ENCODE measurements at regions not wholly inside any gene's neighbourhood (a gene's known extent, or its start where the extent isn't known, plus 50 kb on each side); places are given as distances from the start of the nearest gene placed in this dataset.

- H3K27me3 ChIP-seq (ENCODE audit: low read depth), result no peaks in the 10 kb centered on the region
- in situ Hi-C loops (cut with MboI; ENCODE audit: low sequenced_read_pairs), result no loop called here
- no peaks in the 10 kb centered on the region for H3K4me1 ChIP-seq
- H3K36me3 ChIP-seq (replicated peaks), result no peaks in the 10 kb centered on the region
- no peak for DNase-seq (ENCODE audit: low spot score in 2 of 2)
- no peak overlapping the region for H3K4me3 ChIP-seq
- no peaks in the 10 kb centered on the region for H3K9me3 ChIP-seq
Measured at GRCh38 chr1:96990136-96990535, 268.6 kb downstream of the PTBP2 start.

GRCh38 chr1:96991261-96991660 is 269.7 kb downstream of the PTBP2 start:
- in situ Hi-C loops (cut with MboI; ENCODE audit: low sequenced_read_pairs), result no loop called here
- no peaks in the 10 kb centered on the region for H3K9me3 ChIP-seq
- no peaks in the 10 kb centered on the region for H3K4me1 ChIP-seq
- DNase-seq (ENCODE audit: low spot score in 2 of 2), result no peak
- H3K36me3 ChIP-seq (replicated peaks), result no peaks in the 10 kb centered on the region
- H3K4me3 ChIP-seq, result no peak overlapping the region
- no peaks in the 10 kb centered on the region for H3K27me3 ChIP-seq (ENCODE audit: low read depth)

- Histone ChIP-seq H3K9me3 (no peaks in the 10 kb centered on the region), H3K27me3 (ENCODE audit: low read depth) (peaks cover 7% of the 10 kb centered on the region), H3K4me3 (no peak overlapping the region), H3K4me1 (no peaks in the 10 kb centered on the region), H3K36me3 (replicated peaks) (no peaks in the 10 kb centered on the region)
- in situ Hi-C loops (cut with MboI; ENCODE audit: low sequenced_read_pairs), result no loop called here
- DNase-seq (ENCODE audit: low spot score in 2 of 2), result no peak
Measured at GRCh38 chr1:96992871-96993270, 271.3 kb downstream of the PTBP2 start.

- no peak overlapping the region for H3K4me3 ChIP-seq
- H3K9me3 ChIP-seq, result no peaks in the 10 kb centered on the region
- DNase-seq (ENCODE audit: low spot score in 2 of 2), result no peak
- in situ Hi-C loops (cut with MboI; ENCODE audit: low sequenced_read_pairs), result no loop called here
- no peaks in the 10 kb centered on the region for H3K36me3 ChIP-seq (replicated peaks)
- no peaks in the 10 kb centered on the region for H3K4me1 ChIP-seq
- H3K27me3 ChIP-seq (ENCODE audit: low read depth), result peaks cover 10% of the 10 kb centered on the region
Measured at GRCh38 chr1:96995351-96995750, 273.8 kb downstream of the PTBP2 start.

- Histone ChIP-seq H3K27me3 (ENCODE audit: low read depth) (peaks cover 10% of the 10 kb centered on the region), H3K9me3 (no peaks in the 10 kb centered on the region), H3K36me3 (replicated peaks) (no peaks in the 10 kb centered on the region), H3K4me3 (no peak overlapping the region), H3K4me1 (no peaks in the 10 kb centered on the region)
- in situ Hi-C loops (cut with MboI; ENCODE audit: low sequenced_read_pairs), result no loop called here
- DNase-seq (ENCODE audit: low spot score in 2 of 2), result no peak
Measured at GRCh38 chr1:96996001-96996400, 274.4 kb downstream of the PTBP2 start.

GRCh38 chr1:96997717-96998116 is 276.1 kb downstream of the PTBP2 start:
- Histone ChIP-seq H3K4me3 (no peak overlapping the region), H3K4me1 (no peaks in the 10 kb centered on the region), H3K27me3 (ENCODE audit: low read depth) (peaks cover 11% of the 10 kb centered on the region), H3K36me3 (replicated peaks) (no peaks in the 10 kb centered on the region), H3K9me3 (no peaks in the 10 kb centered on the region)
- no peak for DNase-seq (ENCODE audit: low spot score in 2 of 2)
- in situ Hi-C loops (cut with MboI; ENCODE audit: low sequenced_read_pairs), result no loop called here

- Histone ChIP-seq H3K4me1 (no peaks in the 10 kb centered on the region), H3K9me3 (no peaks in the 10 kb centered on the region), H3K4me3 (no peak overlapping the region), H3K27me3 (ENCODE audit: low read depth) (peaks cover 15% of the 10 kb centered on the region), H3K36me3 (replicated peaks) (no peaks in the 10 kb centered on the region)
- DNase-seq (ENCODE audit: low spot score in 2 of 2), result no peak
- in situ Hi-C loops (cut with MboI; ENCODE audit: low sequenced_read_pairs), result no loop called here
Measured at GRCh38 chr1:96998466-96998865, 276.9 kb downstream of the PTBP2 start.

- DNase-seq (ENCODE audit: low spot score in 2 of 2), result no peak
- H3K36me3 ChIP-seq (replicated peaks), result no peaks in the 10 kb centered on the region
- in situ Hi-C loops (cut with MboI; ENCODE audit: low sequenced_read_pairs), result no loop called here
- H3K4me3 ChIP-seq, result no peak overlapping the region
- no peaks in the 10 kb centered on the region for H3K4me1 ChIP-seq
- H3K27me3 ChIP-seq (ENCODE audit: low read depth), result peaks cover 15% of the 10 kb centered on the region
- no peaks in the 10 kb centered on the region for H3K9me3 ChIP-seq
Measured at GRCh38 chr1:96999191-96999590, 277.6 kb downstream of the PTBP2 start.

GRCh38 chr1:97004054-97004453 is 282.5 kb downstream of the PTBP2 start:
- no peaks in the 10 kb centered on the region for H3K36me3 ChIP-seq (replicated peaks)
- no peaks in the 10 kb centered on the region for H3K4me1 ChIP-seq
- in situ Hi-C loops (cut with MboI; ENCODE audit: low sequenced_read_pairs), result no loop called here
- no peak for DNase-seq (ENCODE audit: low spot score in 2 of 2)
- peaks cover 5% of the 10 kb centered on the region for H3K27me3 ChIP-seq (ENCODE audit: low read depth)
- no peaks in the 10 kb centered on the region for H3K9me3 ChIP-seq
- no peak overlapping the region for H3K4me3 ChIP-seq

- Histone ChIP-seq H3K36me3 (replicated peaks) (no peaks in the 10 kb centered on the region), H3K9me3 (no peaks in the 10 kb centered on the region), H3K4me1 (no peaks in the 10 kb centered on the region), H3K4me3 (no peak overlapping the region), H3K27me3 (ENCODE audit: low read depth) (peaks cover 5% of the 10 kb centered on the region)
- in situ Hi-C loops (cut with MboI; ENCODE audit: low sequenced_read_pairs), result no loop called here
- no peak for DNase-seq (ENCODE audit: low spot score in 2 of 2)
Measured at GRCh38 chr1:97004743-97005142, 283.2 kb downstream of the PTBP2 start.

GRCh38 chr1:97006044-97006661 is 284.6 kb downstream of the PTBP2 start:
- H3K4me1 ChIP-seq, result no peaks in the 10 kb centered on the region
- H3K4me3 ChIP-seq, result no peak overlapping the region
- in situ Hi-C loops (cut with MboI; ENCODE audit: low sequenced_read_pairs), result no loop called here
- H3K27me3 ChIP-seq (ENCODE audit: low read depth), result peaks cover 5% of the 10 kb centered on the region
- DNase-seq (ENCODE audit: low spot score in 2 of 2), result no peak
- no peaks in the 10 kb centered on the region for H3K36me3 ChIP-seq (replicated peaks)
- no peaks in the 10 kb centered on the region for H3K9me3 ChIP-seq

GRCh38 chr1:97007840-97008604 is 286.4 kb downstream of the PTBP2 start:
- Histone ChIP-seq H3K27me3 (ENCODE audit: low read depth) (peaks cover 4% of the 10 kb centered on the region), H3K4me1 (no peaks in the 10 kb centered on the region), H3K36me3 (replicated peaks) (no peaks in the 10 kb centered on the region), H3K4me3 (no peak overlapping the region), H3K9me3 (no peaks in the 10 kb centered on the region)
- DNase-seq (ENCODE audit: low spot score in 2 of 2), result no peak
- in situ Hi-C loops (cut with MboI; ENCODE audit: low sequenced_read_pairs), result no loop called here

- Histone ChIP-seq H3K27me3 (ENCODE audit: low read depth) (peaks cover 4% of the 10 kb centered on the region), H3K4me3 (no peak overlapping the region), H3K9me3 (no peaks in the 10 kb centered on the region), H3K4me1 (no peaks in the 10 kb centered on the region), H3K36me3 (replicated peaks) (no peaks in the 10 kb centered on the region)
- DNase-seq (ENCODE audit: low spot score in 2 of 2), result no peak
- in situ Hi-C loops (cut with MboI; ENCODE audit: low sequenced_read_pairs), result no loop called here
Measured at GRCh38 chr1:97010566-97011264, 289.1 kb downstream of the PTBP2 start.

- no peak for DNase-seq (ENCODE audit: low spot score in 2 of 2)
- in situ Hi-C loops (cut with MboI; ENCODE audit: low sequenced_read_pairs), result no loop called here
- Histone ChIP-seq H3K4me1 (no peaks in the 10 kb centered on the region), H3K9me3 (no peaks in the 10 kb centered on the region), H3K27me3 (ENCODE audit: low read depth) (peaks cover 4% of the 10 kb centered on the region), H3K4me3 (no peak overlapping the region), H3K36me3 (replicated peaks) (no peaks in the 10 kb centered on the region)
Measured at GRCh38 chr1:97013136-97013535, 291.6 kb downstream of the PTBP2 start.

All from HAP-1 (cell line).